HepG2 (cell line): ENCODE measurements at regions not wholly inside any gene's neighbourhood (a gene's known extent, or its start where the extent isn't known, plus 50 kb on each side); places are given as distances from the start of the nearest gene placed in this dataset.

Source experiments
- ATAC-seq: fragments of 200-7000 bp; cut with Tn5 transposase; 3 replicates; pipeline ENCODE4 v1.9.1; 2020; ENCODE audit warnings: mild to moderate bottlenecking, moderate library complexity
- BruUV-seq: library from RNA; stranded (reverse); fragments of 400-500 nt; replicated peaks from 2 replicates; lab custom pipeline; 2021; lab: Mats Ljungman, UMichigan
- CTCF ChIA-PET: fragments of 300-600 bp; formaldehyde crosslinking; extraction: SDS; loops from one replicate; lab custom pipeline; 2021; ENCODE audit warnings: low total read pairs, inconsistent platforms, low intra/inter-chr PET ratio; lab: Yijun Ruan, JAX
- POLR2A ChIA-PET: fragments of 350-600 bp; sonication (Branson Sonifier 250); formaldehyde crosslinking; loops from one replicate; lab custom pipeline; 2020; ENCODE audit warnings: antibody characterized with exemption, inconsistent platforms; lab: Yijun Ruan, JAX
- DNase-seq: peaks from one replicate; pipeline ENCODE4 v3.0.0-alpha.2; 2015; ENCODE audit warnings: low spot score
- FAIRE-seq: peaks from 3 replicates; lab custom pipeline; 2011; peaks lifted over from hg19 to GRCh38; lab: Jason Lieb, UNC
- H2AFZ ChIP-seq: one replicate; pipeline ENCODE4 v1.6.1; 2011; ENCODE audit warnings: low read length, inconsistent platforms
- H3K27ac ChIP-seq: fragments of 300-600 bp; 3 replicates; pipeline ENCODE4 v1.8.0; 2011; ENCODE audit warnings: mixed run types, mild to moderate bottlenecking, mixed read lengths, low read length, inconsistent platforms; ENCODE audit not compliant: insufficient read depth; ENCODE audit errors: extremely low read length
- H3K27me3 ChIP-seq, 2 experiments: fragments of 200-600 bp in 1 of 2; 2 replicates in 1 of 2; 3 replicates in 1 of 2; pipeline versions ENCODE4 v1.6.0 to v1.8.0; 2011; ENCODE audit warnings: low read length in 2 of 2, mild to moderate bottlenecking in 2 of 2, moderate library complexity in 2 of 2, inconsistent platforms in 1 of 2; ENCODE audit not compliant: insufficient read depth in 2 of 2, control insufficient read depth in 1 of 2
- H3K36me3 ChIP-seq, 2 experiments: fragments of 200-600 bp in 1 of 2; replicated peaks in 1 of 2; 2 replicates in 1 of 2; 3 replicates in 1 of 2; pipeline versions ENCODE4 v1.5.1 to v1.8.0; 2011; ENCODE audit warnings: low read length in 2 of 2, inconsistent platforms in 1 of 2; ENCODE audit not compliant: insufficient read depth in 2 of 2, control insufficient read depth in 1 of 2
- H3K4me1 ChIP-seq: 2 replicates; pipeline ENCODE4 v1.5.1; 2012; ENCODE audit warnings: low read length, inconsistent platforms; ENCODE audit not compliant: insufficient read depth
- H3K4me2 ChIP-seq: 2 replicates; pipeline ENCODE4 v1.6.0; 2011; ENCODE audit warnings: low read depth, low read length, inconsistent platforms
- H3K4me3 ChIP-seq, 3 experiments: fragments of 200-600 bp in 1 of 3; sonication (generic), shearing (Covaris generic) in 1 of 3; replicated peaks in 1 of 3; 2 replicates each; pipeline ENCODE4 v1.5.1; 2011 to 2016; ENCODE audit warnings: low read length in 3 of 3, inconsistent platforms in 2 of 3, low read depth in 2 of 3, mild to moderate bottlenecking in 2 of 3, control low read depth in 1 of 3, mixed read lengths in 1 of 3; ENCODE audit not compliant: insufficient read depth in 1 of 3
- H3K79me2 ChIP-seq: one replicate; pipeline ENCODE4 v1.6.1; 2011; ENCODE audit warnings: low read length, inconsistent platforms; ENCODE audit not compliant: insufficient read depth
- H3K9ac ChIP-seq: 2 replicates; pipeline ENCODE4 v1.6.0; 2011; ENCODE audit warnings: mild to moderate bottlenecking, low read depth, low read length, inconsistent platforms; ENCODE audit not compliant: insufficient read depth
- H3K9me3 ChIP-seq: 2 replicates; pipeline ENCODE4 v1.5.1; 2012; ENCODE audit warnings: mild to moderate bottlenecking, low read length
- H4K20me1 ChIP-seq: 2 replicates; pipeline ENCODE4 v1.6.0; 2011; ENCODE audit warnings: inconsistent platforms, mild to moderate bottlenecking, low read length, moderate library complexity; ENCODE audit not compliant: insufficient read depth
- AKAP8 ChIP-seq: sonication (generic); formaldehyde crosslinking; IDR thresholded peaks from 2 replicates; pipeline ENCODE4 v1.5.1; 2020; ENCODE audit warnings: mild to moderate bottlenecking, missing genetic modification reagents
- ATAD3A ChIP-seq: sonication (generic); formaldehyde crosslinking; IDR thresholded peaks from 2 replicates; pipeline ENCODE4 v1.4.0; 2020; ENCODE audit warnings: missing genetic modification reagents
- KDM3A ChIP-seq: IDR thresholded peaks from 2 replicates; pipeline ENCODE4 v1.6.1; 2018; ENCODE audit warnings: low read depth, missing compliant biosample characterization
- PHF20 ChIP-seq: sonication (generic); formaldehyde crosslinking; IDR thresholded peaks from 2 replicates; pipeline ENCODE4 v1.5.0; 2020; ENCODE audit warnings: mild to moderate bottlenecking, missing genetic modification reagents
- PLRG1 ChIP-seq: fragments of 450-650 bp; conservative IDR thresholded peaks from 2 replicates; pipeline ENCODE4 v1.6.1; 2016
- WIZ ChIP-seq: sonication (generic); formaldehyde crosslinking; IDR thresholded peaks from 2 replicates; pipeline ENCODE4 v1.5.1; 2020; ENCODE audit warnings: mild to moderate bottlenecking, missing genetic modification reagents
- ZBTB7B ChIP-seq: sonication (generic); formaldehyde crosslinking; IDR thresholded peaks from 2 replicates; pipeline ENCODE4 v1.4.0; 2020; ENCODE audit warnings: missing genetic modification reagents
- ZNF224 ChIP-seq: sonication (generic); formaldehyde crosslinking; IDR thresholded peaks from 2 replicates; pipeline ENCODE4 v1.5.0; 2020; ENCODE audit warnings: mild to moderate bottlenecking, missing genetic modification reagents
- ZNF335 ChIP-seq: sonication (generic); formaldehyde crosslinking; IDR thresholded peaks from 2 replicates; pipeline ENCODE4 v1.4.0; 2020; ENCODE audit warnings: missing genetic modification reagents
- ZNF441 ChIP-seq: sonication (generic); formaldehyde crosslinking; IDR thresholded peaks from 2 replicates; pipeline ENCODE4 v1.7.0; 2021; ENCODE audit warnings: missing genetic modification reagents, borderline replicate concordance
- ZNF501 ChIP-seq: sonication (generic); formaldehyde crosslinking; IDR thresholded peaks from 2 replicates; pipeline ENCODE4 v1.5.1; 2020; ENCODE audit warnings: mild to moderate bottlenecking, moderate library complexity, missing genetic modification reagents
- ZNF639 ChIP-seq: conservative IDR thresholded peaks from 2 replicates; pipeline ENCODE4 v1.6.1; 2018; ENCODE audit warnings: missing genetic modification reagents
- WGBS: methylation state at CpG from one replicate; pipeline ENCODE4 v1.1.6; 2017; ENCODE audit warnings: low lambda C conversion rate; 5-methylcytosine and 5-hydroxymethylcytosine counted together
- in situ Hi-C: cut with HindIII; loops from 2 replicates; pipeline ENCODE4 v1.10.0; 2017; ENCODE audit warnings: low pct_unique_long_range_greater_than_20kb; ENCODE audit not compliant: extremely low pct_ligation_motif_present
- intact Hi-C: fragments of 100-400 bp; cut with micrococcal nuclease; formaldehyde crosslinking; loops from one replicate; pipeline ENCODE4 v1.10.0; 2022; ENCODE audit not compliant: unreplicated experiment
- TF ChIP-seq, protein P1 (sequence below): sonication (generic); formaldehyde crosslinking; IDR thresholded peaks from 2 replicates; pipeline ENCODE4 v1.4.0; 2020; ENCODE audit warnings: missing genetic modification reagents

- FAIRE-seq, result no peak
- 55% methylated on average over 9 of the region's 9 CpGs for WGBS
Observed at GRCh38 chr12:92465786-92466295, 236.9 kb upstream of the PLEKHG7 start.

More at GRCh38 chr12:92465786-92466295, 236.9 kb upstream of the PLEKHG7 start:
- Histone ChIP-seq H2AFZ (no peak overlapping the region), H3K27me3 (no peaks in the 10 kb centered on the region), H3K79me2 (no peaks in the 10 kb centered on the region), H3K9me3 (no peaks in the 10 kb centered on the region), H3K4me3 (no peak overlapping the region), H3K4me2 (no peak overlapping the region), H3K9ac (no peak overlapping the region), H4K20me1 (no peaks in the 10 kb centered on the region), H3K4me1 (peaks cover 5% of the 10 kb centered on the region; the same call in 1 of the 2 replicates), H3K36me3 (no peaks in the 10 kb centered on the region), H3K27ac (no peak overlapping the region)
- POLR2A ChIA-PET, result no interaction called here
- intact Hi-C loops (no loop called here), in situ Hi-C loops (no loop called here)
- no TSS peak for BruUV-seq
- CTCF ChIA-PET, result no interaction called here
- DNase-seq, result no peak
- TF ChIP-seq ZBTB7B (no peak), PHF20 (no peak), KDM3A (CRISPR knock-in tag) (no peak), ZNF224 (CRISPR knock-in tag) (no peak), ATAD3A (CRISPR knock-in tag) (no peak), ZNF441 (no peak), ZNF501 (CRISPR knock-in tag) (no peak), AKAP8 (CRISPR knock-in tag) (no peak), ZNF335 (no peak), PLRG1 (no peak), ZNF639 (CRISPR knock-in tag) (no peak), WIZ (CRISPR knock-in tag) (no peak)
- TF ChIP-seq, protein P1, sequence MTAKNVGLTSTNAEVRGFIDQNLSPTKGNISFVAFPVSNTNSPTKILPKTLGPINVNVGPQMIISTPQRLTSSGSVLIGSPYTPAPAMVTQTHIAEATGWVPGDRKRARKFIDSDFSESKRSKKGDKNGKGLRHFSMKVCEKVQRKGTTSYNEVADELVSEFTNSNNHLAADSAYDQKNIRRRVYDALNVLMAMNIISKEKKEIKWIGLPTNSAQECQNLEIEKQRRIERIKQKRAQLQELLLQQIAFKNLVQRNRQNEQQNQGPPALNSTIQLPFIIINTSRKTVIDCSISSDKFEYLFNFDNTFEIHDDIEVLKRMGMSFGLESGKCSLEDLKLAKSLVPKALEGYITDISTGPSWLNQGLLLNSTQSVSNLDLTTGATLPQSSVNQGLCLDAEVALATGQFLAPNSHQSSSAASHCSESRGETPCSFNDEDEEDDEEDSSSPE (CRISPR knock-in tag), result no peak
- ATAC-seq, result no peak
